GM18505 (cell line): ENCODE measurements at regions not wholly inside any gene's neighbourhood (a gene's known extent, or its start where the extent isn't known, plus 50 kb on each side); places are given as distances from the start of the nearest gene placed in this dataset.
"Not testable (repeated sequence)": the region's sequence is repeated elsewhere in the genome, so short reads cannot be mapped to it uniquely, and the experiment has no call there.

Source experiments
- ATAC-seq: cut with Tn5 transposase; IDR thresholded peaks from one replicate; pipeline ENCODE4 v1.9.1; 2021; ENCODE audit not compliant: unreplicated experiment
- POLR2A ChIP-seq: IDR thresholded peaks from 4 replicates; pipeline ENCODE4 v1.6.1; 2011; ENCODE audit warnings: borderline replicate concordance; ENCODE audit not compliant: insufficient read depth, insufficient read length; ENCODE audit errors: extremely low read depth

GRCh38 chr1:243074224-243074623 lies 180.9 kb downstream of the CEP170 start:
- ATAC-seq, result not testable (repeated sequence)

GRCh38 chr1:243067056-243067455 lies 188.0 kb downstream of the CEP170 start:
- not testable (repeated sequence) for ATAC-seq

GRCh38 chr1:243061965-243062364 lies 193.1 kb downstream of the CEP170 start:
- ATAC-seq, result not testable (repeated sequence)

DNA sequence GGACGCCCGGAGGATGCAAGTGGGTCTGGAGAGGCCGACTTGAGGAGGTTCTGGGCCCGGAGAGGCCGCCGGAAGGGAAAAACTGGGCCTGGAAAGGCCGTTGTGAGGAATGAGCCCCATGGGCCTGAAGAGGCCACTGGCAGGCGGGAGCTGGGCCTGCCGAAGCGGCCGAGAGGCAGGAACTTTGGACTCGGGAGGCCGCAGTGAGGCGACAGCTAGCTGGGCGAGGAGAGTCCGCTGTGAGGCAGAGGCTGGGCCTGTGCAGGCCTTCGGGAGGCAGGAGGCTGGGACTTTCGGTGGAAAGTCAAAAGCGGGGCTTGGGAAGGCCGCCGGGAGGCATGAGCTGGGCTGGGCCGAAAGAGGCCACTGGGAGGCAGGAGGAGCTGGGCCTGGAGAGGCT lies 199.6 kb downstream of the CEP170 start:
- ATAC-seq, result not testable (repeated sequence)

- not testable (repeated sequence) for ATAC-seq
These were observed 200.0 kb downstream of the CEP170 start for GRCh38 chr1:243055091-243055490.

DNA sequence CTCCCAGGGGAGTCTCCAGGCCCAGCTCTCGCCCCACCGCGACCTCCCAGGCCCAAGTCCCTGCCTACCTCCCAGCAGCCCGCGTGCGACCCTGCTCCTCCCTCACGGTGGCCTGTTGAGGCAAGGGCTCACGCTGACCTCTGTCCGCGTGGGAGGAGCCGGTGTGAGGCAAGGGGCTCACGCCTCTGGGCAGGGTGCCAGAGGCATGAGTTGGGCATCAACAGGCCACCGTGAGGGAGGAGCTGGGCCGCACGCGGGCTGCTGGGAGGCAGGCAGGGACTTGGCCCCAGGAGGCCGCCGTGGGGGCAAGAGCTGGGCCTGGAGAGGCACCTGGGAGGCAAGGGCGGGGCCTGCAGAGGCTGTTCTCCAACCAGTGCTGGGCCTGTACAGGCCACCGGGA lies 200.4 kb downstream of the CEP170 start:
- not testable (repeated sequence) for ATAC-seq

- ATAC-seq, result not testable (repeated sequence)
These were observed 202.0 kb downstream of the CEP170 start for GRCh38 chr1:243053048-243053447.

DNA sequence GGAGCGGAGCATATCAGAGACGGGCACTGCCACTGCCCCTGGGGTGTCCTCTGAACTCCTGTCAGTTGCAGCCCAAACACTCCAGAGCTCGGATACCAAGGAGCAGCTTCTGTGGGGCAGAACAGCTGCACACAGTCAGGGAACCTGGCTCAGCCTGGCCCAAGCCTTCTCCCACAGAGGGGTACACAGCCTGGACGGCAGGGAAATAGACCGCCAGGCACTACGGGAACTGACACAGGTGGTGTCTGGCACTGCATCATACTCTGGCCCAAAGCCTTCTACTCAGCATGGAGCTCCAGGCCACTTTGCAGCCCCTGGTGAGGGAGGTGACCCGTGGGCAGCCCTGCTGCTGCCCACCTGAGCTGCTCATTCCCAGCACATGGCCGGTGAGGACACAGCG lies 204.5 kb downstream of the CEP170 start:
- ATAC-seq, result not testable (repeated sequence)

GRCh38 chr1:243049716-243050115 lies 205.4 kb downstream of the CEP170 start:
- not testable (repeated sequence) for ATAC-seq

GRCh38 chr1:243021365-243021764 lies 233.7 kb downstream of the CEP170 start:
- not testable (repeated sequence) for ATAC-seq

- not testable (repeated sequence) for ATAC-seq
These were observed 235.9 kb downstream of the CEP170 start for GRCh38 chr1:243019030-243019635.

- ATAC-seq, result not testable (repeated sequence)
These were observed 244.4 kb downstream of the CEP170 start for GRCh38 chr1:243010719-243011118.

DNA sequence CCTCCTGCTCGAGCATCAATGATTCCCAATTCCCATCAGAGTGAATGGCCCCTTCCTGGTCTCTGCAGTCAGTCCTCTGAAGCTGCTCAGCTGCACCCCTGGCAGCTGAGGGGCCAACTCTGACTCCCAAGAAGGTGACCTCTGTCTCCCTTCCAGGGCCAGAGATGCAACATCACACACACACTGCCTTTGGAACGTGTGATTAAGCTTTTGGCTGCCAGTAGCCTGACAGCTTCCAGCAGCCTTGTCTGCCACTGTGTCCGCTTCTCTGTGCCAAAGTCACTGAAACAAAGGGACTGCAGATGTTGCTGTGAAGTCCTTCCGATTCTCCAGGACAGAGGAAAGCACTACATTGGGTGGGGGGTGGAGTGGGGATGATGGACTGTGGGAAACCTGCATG lies 254.1 kb downstream of the CEP170 start:
- not testable (repeated sequence) for ATAC-seq

DNA sequence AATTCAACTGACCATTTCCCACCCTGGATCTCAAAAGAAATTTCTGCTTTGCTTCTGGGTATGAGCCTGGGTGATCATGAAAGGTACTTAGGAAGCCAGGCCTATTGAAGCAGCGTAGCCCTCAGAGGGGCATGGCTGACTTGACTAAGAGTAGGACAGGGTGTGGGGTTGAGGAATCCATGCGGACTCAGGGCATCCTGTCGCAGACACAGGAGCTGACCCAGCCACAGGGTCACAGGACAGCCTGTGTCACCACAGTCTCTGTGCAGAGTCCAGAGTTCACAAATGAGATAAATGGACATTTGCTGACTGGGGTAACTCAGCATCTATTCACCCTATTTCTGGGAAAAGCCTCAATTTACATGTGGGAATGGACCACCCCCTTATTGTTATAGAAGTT lies 262.3 kb downstream of the CEP170 start:
- ATAC-seq, result not testable (repeated sequence)

DNA sequence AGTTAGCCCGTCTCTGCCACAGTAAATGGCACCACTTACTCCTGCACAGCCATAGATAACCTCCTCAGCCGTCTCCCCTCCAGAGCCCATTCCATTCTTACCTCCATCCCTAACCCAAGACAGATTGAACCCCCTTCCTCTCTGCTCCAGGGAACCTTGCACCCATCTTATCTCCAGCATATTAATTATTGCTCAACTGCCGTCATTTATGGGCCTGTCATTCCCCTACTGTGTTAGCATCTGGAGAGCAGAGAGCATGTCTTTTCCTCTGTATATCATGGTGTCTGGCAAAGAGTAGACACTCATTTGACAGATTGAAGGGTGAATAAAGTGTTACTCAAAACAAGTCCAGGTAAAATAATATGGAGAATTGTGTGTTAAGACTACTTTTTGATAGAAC lies 270.0 kb downstream of the CEP170 start:
- not testable (repeated sequence) for ATAC-seq

- ATAC-seq, result not testable (repeated sequence)
These were observed 281.7 kb downstream of the CEP170 start for GRCh38 chr1:242973341-242973740.

GRCh38 chr1:242966892-242967291 lies 288.2 kb downstream of the CEP170 start:
- no peak for TF ChIP-seq POLR2A
- no peak for ATAC-seq

- not testable (repeated sequence) for ATAC-seq
These were observed 295.7 kb downstream of the CEP170 start for GRCh38 chr1:242959397-242959796.

DNA sequence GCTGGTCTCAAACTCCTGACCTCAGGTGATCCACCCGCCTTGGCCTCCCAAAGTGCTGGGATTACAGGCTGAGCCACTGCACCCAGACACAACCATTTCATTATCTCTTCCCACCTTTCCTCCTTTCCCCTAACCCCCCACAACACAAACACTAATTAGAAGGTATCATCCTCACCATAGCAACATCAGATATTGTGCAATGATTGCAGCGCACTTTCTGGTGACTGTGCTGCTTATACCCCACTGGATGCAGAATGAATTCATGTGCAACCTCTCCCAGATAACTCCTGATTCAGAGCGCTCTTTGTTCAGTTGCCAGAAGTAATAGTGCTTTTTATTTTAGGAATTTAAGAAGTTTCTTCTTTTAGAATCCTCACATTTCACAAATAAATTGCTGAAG lies 300.1 kb downstream of the CEP170 start:
- ATAC-seq, result not testable (repeated sequence)
